ENCODE measurements at regions not wholly inside any gene's neighbourhood (a gene's known extent, or its start where the extent isn't known, plus 50 kb on each side); places are given as distances from the start of the nearest gene placed in this dataset.
"Not testable (repeated sequence)": the region's sequence is repeated elsewhere in the genome, so short reads cannot be mapped to it uniquely, and the experiment has no call there.

GRCh38 chr16:88325976-88326375 lies 56.8 kb upstream of the ZNF469 start:
- no peak for DNase-seq

- DNase-seq = no peak
Observed at GRCh38 chr16:88326611-88327485, 55.9 kb upstream of the ZNF469 start.

- no peak for DNase-seq
Observed at GRCh38 chr16:88327561-88328312, 55.0 kb upstream of the ZNF469 start.

- DNase-seq = no peak
Observed at GRCh38 chr16:88328313-88328980, 54.3 kb upstream of the ZNF469 start.

- DNase-seq = no peak
Observed at GRCh38 chr16:88329726-88330700, 52.7 kb upstream of the ZNF469 start.

- no peak for DNase-seq
Observed at GRCh38 chr16:88330971-88331890, 51.5 kb upstream of the ZNF469 start.

- DNase-seq = no peak
Observed at GRCh38 chr16:88331989-88332920, 50.5 kb upstream of the ZNF469 start.

GRCh38 chr16:88332921-88333825 lies 49.6 kb upstream of the ZNF469 start:
- DNase-seq = not testable (repeated sequence)

Data from activated T-cell treated with anti-CD3 and anti-CD28 coated beads for 4 hours (primary cell).